H1 (cell line): ENCODE measurements at regions not wholly inside any gene's neighbourhood (a gene's known extent, or its start where the extent isn't known, plus 50 kb on each side); places are given as distances from the start of the nearest gene placed in this dataset.

Experiments used
- CTCF ChIA-PET: fragments of 300-600 bp; sonication (Branson Sonifier 250); formaldehyde crosslinking; loops from one replicate; lab custom pipeline; 2021; ENCODE audit not compliant: partially characterized antibody; lab: Charles Lee
- POLR2A ChIA-PET: fragments of 300-600 bp; sonication (Branson Sonifier 250); formaldehyde crosslinking; loops from one replicate; lab custom pipeline; 2021; ENCODE audit warnings: inconsistent platforms; ENCODE audit not compliant: partially characterized antibody; lab: Charles Lee
- DNase-seq, 2 experiments: peaks; one replicate each; pipeline versions ENCODE4 v3.0.0 to v3.0.0-alpha.2; 2010 to 2022; ENCODE audit warnings: low spot score in 2 of 2, low read depth in 1 of 2, mixed read lengths in 1 of 2
- FAIRE-seq: peaks from 2 replicates; lab custom pipeline; 2011; peaks lifted over from hg19 to GRCh38; lab: Jason Lieb, UNC
- H2AFZ ChIP-seq: 2 replicates; pipeline ENCODE4 v1.8.1; 2012; ENCODE audit warnings: low read length, inconsistent platforms
- H2AK5ac ChIP-seq: 2 replicates; pipeline ENCODE4 v1.6.1; 2013; ENCODE audit warnings: low read depth, low read length
- H2BK120ac ChIP-seq: replicated peaks from 2 replicates; pipeline ENCODE3; 2013; ENCODE audit warnings: low read depth, low read length, inconsistent platforms
- H2BK12ac ChIP-seq: 2 replicates; pipeline ENCODE4 v1.6.1; 2013; ENCODE audit warnings: low read depth, low read length
- H2BK15ac ChIP-seq: 2 replicates; pipeline ENCODE4 v1.6.1; 2013; ENCODE audit warnings: low read length
- H2BK20ac ChIP-seq: 2 replicates; pipeline ENCODE4 v1.6.1; 2013; ENCODE audit warnings: low read length
- H2BK5ac ChIP-seq: 2 replicates; pipeline ENCODE4 v1.6.1; 2013; ENCODE audit warnings: low read depth, low read length
- H3K14ac ChIP-seq: 2 replicates; pipeline ENCODE4 v1.6.1; 2013; ENCODE audit warnings: inconsistent platforms; ENCODE audit not compliant: insufficient read length
- H3K18ac ChIP-seq: 2 replicates; pipeline ENCODE4 v1.6.1; 2013; ENCODE audit warnings: low read length; ENCODE audit errors: extremely low read depth
- H3K23ac ChIP-seq: 2 replicates; pipeline ENCODE4 v1.6.1; 2013; ENCODE audit warnings: inconsistent platforms; ENCODE audit not compliant: insufficient read length
- H3K23me2 ChIP-seq: 2 replicates; pipeline ENCODE4 v1.6.1; 2013; ENCODE audit warnings: low read depth, low read length
- H3K27ac ChIP-seq: 2 replicates; pipeline ENCODE4 v1.6.1; 2011; ENCODE audit warnings: low read depth, low read length, inconsistent platforms
- H3K27me3 ChIP-seq, 4 experiments: replicated peaks in 1 of 4; 1 replicate in 1 of 4; 2 replicates in 3 of 4; pipeline versions ENCODE4 v1.6.1 to v1.8.1; 2011 to 2013; ENCODE audit warnings: low read length in 3 of 4, mild to moderate bottlenecking in 3 of 4, inconsistent platforms in 2 of 4, mixed read lengths in 2 of 4, moderate library complexity in 1 of 4; ENCODE audit not compliant: control insufficient read depth in 3 of 4, insufficient read depth in 3 of 4; ENCODE audit errors: extremely low read depth in 1 of 4
- H3K36me3 ChIP-seq, 4 experiments: 2 replicates each; pipeline versions ENCODE4 v1.6.1 to v1.8.1; 2011 to 2013; ENCODE audit warnings: mild to moderate bottlenecking in 4 of 4, low read length in 3 of 4, moderate library complexity in 2 of 4, control low read depth in 1 of 4, inconsistent platforms in 1 of 4; ENCODE audit not compliant: insufficient read depth in 4 of 4, control insufficient read depth in 2 of 4
- H3K4ac ChIP-seq: replicated peaks from 2 replicates; pipeline ENCODE3; 2013; ENCODE audit warnings: low read length, low read depth, mixed read lengths, inconsistent platforms; ENCODE audit not compliant: insufficient read length
- H3K4me1 ChIP-seq, 4 experiments: replicated peaks in 1 of 4; 1 replicate in 1 of 4; 2 replicates in 3 of 4; pipeline versions ENCODE4 v1.6.1 to v1.8.1; 2011 to 2013; ENCODE audit warnings: low read length in 3 of 4, inconsistent platforms in 2 of 4, mixed read lengths in 1 of 4; ENCODE audit not compliant: insufficient read depth in 4 of 4, control insufficient read depth in 3 of 4
- H3K4me2 ChIP-seq, 2 experiments: 2 replicates each; pipeline versions ENCODE4 v1.6.1 to v1.8.1; 2011 to 2013; ENCODE audit warnings: low read depth in 2 of 2, low read length in 2 of 2, control low read depth in 1 of 2, inconsistent platforms in 1 of 2, mild to moderate bottlenecking in 1 of 2; ENCODE audit not compliant: insufficient read depth in 1 of 2
- H3K4me3 ChIP-seq, 4 experiments: fragments of 200-600, 300-600 bp in 1 of 4; sonication (generic), shearing (Covaris generic), sonication (Bioruptor Twin) in 1 of 4; 2 replicates each; pipeline versions ENCODE4 v1.5.1 to v1.8.1; 2011 to 2016; ENCODE audit warnings: low read length in 4 of 4, low read depth in 3 of 4, control low read depth in 2 of 4, inconsistent platforms in 2 of 4, mild to moderate bottlenecking in 2 of 4, mixed read lengths in 1 of 4, moderate library complexity in 1 of 4; ENCODE audit not compliant: insufficient read depth in 2 of 4; ENCODE audit errors: extremely low read depth in 1 of 4
- H3K56ac ChIP-seq: replicated peaks from 2 replicates; pipeline ENCODE3; 2013; ENCODE audit warnings: low read depth, mild to moderate bottlenecking, mixed read lengths, low read length, inconsistent platforms; ENCODE audit not compliant: insufficient read length
- H3K79me1 ChIP-seq: 2 replicates; pipeline ENCODE4 v1.6.1; 2013; ENCODE audit warnings: low read depth, low read length, control low read depth
- H3K79me2 ChIP-seq, 2 experiments: 2 replicates each; pipeline versions ENCODE4 v1.6.1 to v1.8.1; 2012 to 2013; ENCODE audit warnings: low read length in 2 of 2, mild to moderate bottlenecking in 2 of 2, inconsistent platforms in 1 of 2; ENCODE audit not compliant: insufficient read depth in 2 of 2, control insufficient read depth in 1 of 2
- H3K9ac ChIP-seq, 4 experiments: replicated peaks in 1 of 4; 1 replicate in 1 of 4; 2 replicates in 3 of 4; pipeline versions ENCODE4 v1.6.1 to v1.8.1; 2011 to 2013; ENCODE audit warnings: low read depth in 3 of 4, low read length in 3 of 4, control low read depth in 2 of 4, mild to moderate bottlenecking in 2 of 4, moderate library complexity in 2 of 4, inconsistent platforms in 1 of 4; ENCODE audit errors: extremely low read depth in 1 of 4
- H3K9me3 ChIP-seq, 2 experiments: 2 replicates each; pipeline versions ENCODE4 v1.6.1 to v1.8.1; 2012 to 2013; ENCODE audit warnings: mild to moderate bottlenecking in 2 of 2, moderate library complexity in 2 of 2, control low read depth in 1 of 2, inconsistent platforms in 1 of 2, low read depth in 1 of 2, low read length in 1 of 2, mixed read lengths in 1 of 2; ENCODE audit not compliant: insufficient read depth in 2 of 2
- H4K20me1 ChIP-seq, 2 experiments: replicated peaks in 1 of 2; 2 replicates each; pipeline versions ENCODE3 to v1.8.1; 2011 to 2013; ENCODE audit warnings: inconsistent platforms in 2 of 2, low read length in 2 of 2, mild to moderate bottlenecking in 1 of 2; ENCODE audit not compliant: insufficient read depth in 2 of 2, control insufficient read depth in 1 of 2
- H4K5ac ChIP-seq: 2 replicates; pipeline ENCODE4 v1.6.1; 2013; ENCODE audit warnings: low read length, low read depth, mixed read lengths, inconsistent platforms; ENCODE audit not compliant: insufficient read length
- H4K8ac ChIP-seq: 2 replicates; pipeline ENCODE4 v1.8.0; 2013; ENCODE audit warnings: mild to moderate bottlenecking, moderate library complexity, low read length, inconsistent platforms; ENCODE audit not compliant: insufficient read depth; ENCODE audit errors: extremely low read depth
- H4K91ac ChIP-seq: replicated peaks from 2 replicates; pipeline ENCODE3; 2013; ENCODE audit warnings: low read length, mixed read lengths, inconsistent platforms; ENCODE audit not compliant: insufficient read length
- ASH2L ChIP-seq: fragments of 200-600, 300-600 bp; sonication (generic); IDR thresholded peaks from one replicate; pipeline ENCODE4 v1.7.1; 2017; ENCODE audit warnings: low read length
- BACH1 ChIP-seq: IDR thresholded peaks from 2 replicates; pipeline ENCODE4 v1.6.1; 2012; ENCODE audit warnings: low read length, improper control_type of control experiment
- BRCA1 ChIP-seq: IDR thresholded peaks from 2 replicates; pipeline ENCODE4 v1.6.1; 2012; ENCODE audit warnings: low read depth, low read length, improper control_type of control experiment
- MAFK ChIP-seq: IDR thresholded peaks from 2 replicates; pipeline ENCODE4 v1.6.1; 2012; ENCODE audit warnings: low read depth, mild to moderate bottlenecking, improper control_type of control experiment, low read length
- SIN3A ChIP-seq, 2 experiments: IDR thresholded peaks in 1 of 2; conservative IDR thresholded peaks in 1 of 2; 2 replicates each; pipeline ENCODE4 v1.6.1; 2011 to 2012; ENCODE audit warnings: low read length in 2 of 2, improper control_type of control experiment in 1 of 2, low read depth in 1 of 2, mild to moderate bottlenecking in 1 of 2
- SP1 ChIP-seq: IDR thresholded peaks from 2 replicates; pipeline ENCODE4 v1.6.1; 2011; ENCODE audit warnings: low read depth, low read length
- SP4 ChIP-seq: IDR thresholded peaks from 2 replicates; pipeline ENCODE4 v1.6.1; 2012; ENCODE audit warnings: low read length, inconsistent platforms
- SUZ12 ChIP-seq: fragments of 200-600 bp; sonication (generic); IDR thresholded peaks from 2 replicates; pipeline ENCODE4 v1.6.1; 2012; ENCODE audit warnings: mild to moderate bottlenecking, inconsistent platforms, low read length, moderate library complexity, mixed read lengths
- TAF7 ChIP-seq: optimal IDR thresholded peaks from 2 replicates; pipeline ENCODE3; 2011; ENCODE audit warnings: low read depth, mild to moderate bottlenecking, inconsistent platforms, low read length, moderate library complexity, borderline replicate concordance
- TEAD4 ChIP-seq: IDR thresholded peaks from 2 replicates; pipeline ENCODE4 v1.6.1; 2012; ENCODE audit warnings: low read depth, low read length, inconsistent platforms, mixed read lengths
- USF2 ChIP-seq: IDR thresholded peaks from 2 replicates; pipeline ENCODE4 v1.6.1; 2011; ENCODE audit warnings: low read length, improper control_type of control experiment
- ZNF274 ChIP-seq: IDR thresholded peaks from 2 replicates; pipeline ENCODE4 v1.7.0; 2012; ENCODE audit warnings: low read length, borderline replicate concordance; ENCODE audit errors: extremely low read depth
- WGBS, 2 experiments: shearing (Covaris generic) in 1 of 2; methylation state at CpG; one replicate each; pipeline versions ENCODE4 v1.1.6 to v1.1.7; 2013 to 2015; ENCODE audit warnings: low lambda C conversion rate in 2 of 2, mixed read lengths in 2 of 2, inconsistent platforms in 1 of 2, low coverage in 1 of 2, missing lambda C conversion rate in 1 of 2; ENCODE audit not compliant: insufficient replicate concordance in 2 of 2, insufficient coverage in 1 of 2, insufficient read length in 1 of 2; ENCODE audit errors: extremely low coverage in 1 of 2, missing lambda C conversion rate in 1 of 2; 5-methylcytosine and 5-hydroxymethylcytosine counted together

DNA sequence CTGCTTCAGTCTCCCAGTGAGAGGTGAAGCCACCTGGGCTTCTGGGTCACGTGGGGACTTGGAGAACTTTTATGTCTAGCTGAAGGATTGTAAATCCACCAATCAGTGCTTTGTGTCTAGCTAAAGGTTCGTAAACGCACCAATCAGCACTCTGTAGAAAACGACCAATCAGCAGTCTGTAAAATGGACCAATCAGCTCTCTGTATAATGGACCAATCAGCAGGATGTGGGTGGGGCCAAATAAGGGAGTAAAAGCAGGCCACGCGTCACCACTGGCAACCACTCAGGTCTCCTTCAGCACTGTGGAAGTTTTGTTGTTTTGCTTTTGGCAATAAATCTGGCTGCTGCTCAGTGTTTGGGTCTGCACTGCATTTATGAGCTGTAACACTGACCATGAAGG, 69.1 kb upstream of the NREP start:
- Histone ChIP-seq H3K14ac (no peak overlapping the region), H2AK5ac (no peak overlapping the region), H3K18ac (no peak overlapping the region), H2BK120ac (no peak overlapping the region), H2BK20ac (no peak overlapping the region), H3K56ac (no peak overlapping the region), H3K4me2 (no peak overlapping the region), H3K36me3 (no peaks in the 10 kb centered on the region), H3K27me3 (no peaks in the 10 kb centered on the region), H2AFZ (no peak overlapping the region), H4K8ac (no peak overlapping the region), H2BK5ac (no peak overlapping the region), H3K4me3 (no peak overlapping the region), H3K79me1 (no peaks in the 10 kb centered on the region; the same call in 1 of the 2 replicates), H3K9ac (no peak overlapping the region), H3K23me2 (no peaks in the 10 kb centered on the region), H4K5ac (no peak overlapping the region), H4K91ac (no peak overlapping the region), H3K4ac (no peak overlapping the region), H2BK12ac (no peak overlapping the region), H2BK15ac (no peak overlapping the region), H3K9me3 (no peaks in the 10 kb centered on the region), H4K20me1 (no peaks in the 10 kb centered on the region), H3K4me1 (no peaks in the 10 kb centered on the region), H3K27ac (no peak overlapping the region), H3K79me2 (no peaks in the 10 kb centered on the region), H3K23ac (no peak overlapping the region)
- no peak for DNase-seq
- no peak for FAIRE-seq
- TF ChIP-seq TAF7 (no peak), BRCA1 (no peak), SP1 (no peak), ZNF274 (no peak), SP4 (no peak), SIN3A (conservative IDR thresholded peaks at IDR 0.05 in 1 of 2, IDR thresholded peaks at IDR 0.05 in 1 of 2; ENCODE audit: low read depth in 1 of 2, low read length in 2 of 2) (no peak), SUZ12 (no peak), TEAD4 (no peak), ASH2L (no peak), USF2 (no peak), MAFK (no peak), BACH1 (no peak)
- ChIA-PET POLR2A (no interaction called here), CTCF (interaction anchor here (0.6 kb wide), 1 partner anchor 173 kb away, joined by 3 read pairs; no protein-coding TSS in a partner anchor)
- 90% methylated on average over 6 of the region's 6 CpGs; no CpG with 5 or more reads in 1 of the 2 experiments for WGBS, 2 experiments
